ENCODE measurements at regions not wholly inside any gene's neighbourhood (a gene's known extent, or its start where the extent isn't known, plus 50 kb on each side); places are given as distances from the start of the nearest gene placed in this dataset.

- TF ChIP-seq CTCF (IDR thresholded peaks at IDR 0.05) (no peak), POLR2A (IDR thresholded peaks at IDR 0.05) (no peak)
Observed at GRCh38 chr5:102649731-102650130, 105.4 kb upstream of the PAM start.
